DOHH2 (cell line): ENCODE measurements at regions not wholly inside any gene's neighbourhood (a gene's known extent, or its start where the extent isn't known, plus 50 kb on each side); places are given as distances from the start of the nearest gene placed in this dataset.

ENCODE experiments used
- CTCF ChIP-seq: fragments of 200-600 bp; sonication (generic); IDR thresholded peaks from one replicate; pipeline ENCODE4 v1.5.1; 2014; ENCODE audit warnings: antibody characterized with exemption, mild to moderate bottlenecking, low read depth, low read length; ENCODE audit not compliant: poor library complexity, severe bottlenecking
- EZH2phosphoT487 ChIP-seq: fragments of 200-600 bp; sonication (generic); IDR thresholded peaks from 2 replicates; pipeline ENCODE4 v1.6.1; 2017; ENCODE audit warnings: borderline replicate concordance, mild to moderate bottlenecking, antibody characterized with exemption, low read length, moderate library complexity, mixed read lengths

DNA sequence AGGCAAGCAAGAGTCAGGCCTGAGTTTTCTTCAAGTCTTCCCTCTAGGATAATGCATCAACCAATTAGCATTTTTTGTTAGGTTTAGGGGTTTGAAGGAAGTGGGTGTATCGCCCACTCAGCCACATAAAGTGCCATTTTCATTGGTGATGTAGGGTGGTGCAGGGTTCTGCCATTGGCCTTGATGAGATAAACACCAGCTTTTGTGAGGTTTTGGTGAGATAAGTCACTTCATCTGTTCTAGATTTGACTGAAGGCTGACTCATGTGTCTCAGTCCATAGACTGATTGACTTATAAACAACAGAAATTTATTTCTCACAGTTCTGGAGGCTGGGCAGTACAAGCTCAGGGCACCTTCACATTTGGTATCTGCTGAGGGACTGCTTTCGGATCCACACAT lies 84.5 kb upstream of the C3orf80 start:
- TF ChIP-seq CTCF (no peak), EZH2phosphoT487 (no peak)
